Liver (tissue), 8 donors: ENCODE measurements at regions not wholly inside any gene's neighbourhood (a gene's known extent, or its start where the extent isn't known, plus 50 kb on each side); places are given as distances from the start of the nearest gene placed in this dataset.

ENCODE experiments used
- DNase-seq: peaks from one replicate; pipeline ENCODE4 v3.0.0-alpha.2; 2017; ENCODE audit warnings: low spot score
- H3K27ac ChIP-seq, 2 donors: one replicate each; pipeline ENCODE4 v1.7.0; 2013; ENCODE audit warnings: inconsistent platforms in 2 of 2, low read length in 2 of 2, control low read depth in 1 of 2, low read depth in 1 of 2, mild to moderate bottlenecking in 1 of 2
- H3K27me3 ChIP-seq, 4 donors: one replicate each; pipeline versions ENCODE4 v1.6.1 to v1.7.0; 2013; ENCODE audit warnings: low read length in 3 of 4, inconsistent platforms in 1 of 4, mild to moderate bottlenecking in 1 of 4, moderate library complexity in 1 of 4; ENCODE audit not compliant: control insufficient read depth in 4 of 4, insufficient read depth in 4 of 4
- H3K36me3 ChIP-seq, 4 donors: one replicate each; pipeline versions ENCODE4 v1.6.1 to v1.7.0; 2013; ENCODE audit warnings: low read length in 3 of 4, mild to moderate bottlenecking in 3 of 4, low read depth in 1 of 4, moderate library complexity in 1 of 4; ENCODE audit not compliant: control insufficient read depth in 4 of 4, insufficient read depth in 3 of 4
- H3K4me1 ChIP-seq, 4 donors: one replicate each; pipeline versions ENCODE4 v1.6.1 to v1.7.0; 2013; ENCODE audit warnings: low read length in 3 of 4, mild to moderate bottlenecking in 3 of 4, moderate library complexity in 1 of 4; ENCODE audit not compliant: control insufficient read depth in 4 of 4, insufficient read depth in 4 of 4
- H3K4me3 ChIP-seq, 3 donors: one replicate each; pipeline versions ENCODE4 v1.6.1 to v1.7.0; 2013; ENCODE audit warnings: low read length in 3 of 3, control low read depth in 1 of 3, low read depth in 1 of 3, mild to moderate bottlenecking in 1 of 3
- H3K9ac ChIP-seq, 2 donors: one replicate each; pipeline ENCODE4 v1.7.0; 2013; ENCODE audit warnings: low read length in 2 of 2, mild to moderate bottlenecking in 2 of 2, moderate library complexity in 2 of 2, control low read depth in 1 of 2, low read depth in 1 of 2
- H3K9me3 ChIP-seq, 4 donors: one replicate each; pipeline versions ENCODE4 v1.6.1 to v1.7.0; 2013; ENCODE audit warnings: low read length in 3 of 4; ENCODE audit not compliant: control insufficient read depth in 4 of 4
- EGR1 ChIP-seq, 2 donors: IDR thresholded peaks; 2 replicates each; pipeline ENCODE4 v1.6.1; 2016 to 2018; ENCODE audit warnings: antibody characterized with exemption in 2 of 2, low read depth in 2 of 2
- FOXA1 ChIP-seq: IDR thresholded peaks from 2 replicates; pipeline ENCODE4 v1.6.1; 2016; ENCODE audit warnings: antibody characterized with exemption
- FOXA2 ChIP-seq: IDR thresholded peaks from 2 replicates; pipeline ENCODE4 v1.6.1; 2016; ENCODE audit warnings: antibody characterized with exemption
- GABPA ChIP-seq, 2 donors: IDR thresholded peaks in 1 of 2; conservative IDR thresholded peaks in 1 of 2; 2 replicates each; pipeline ENCODE4 v1.6.1; 2016; ENCODE audit warnings: antibody characterized with exemption in 2 of 2, mild to moderate bottlenecking in 1 of 2, moderate library complexity in 1 of 2
- HNF4A ChIP-seq, 2 donors: conservative IDR thresholded peaks; 2 replicates each; pipeline ENCODE4 v1.6.1; 2016; ENCODE audit warnings: antibody characterized with exemption in 2 of 2, mild to moderate bottlenecking in 2 of 2
- HNF4G ChIP-seq: IDR thresholded peaks from 2 replicates; pipeline ENCODE4 v1.6.1; 2016; ENCODE audit warnings: antibody characterized with exemption
- JUND ChIP-seq, 2 donors: IDR thresholded peaks; 2 replicates each; pipeline ENCODE4 v1.6.1; 2016; ENCODE audit warnings: antibody characterized with exemption in 2 of 2
- NR2F2 ChIP-seq: IDR thresholded peaks from 2 replicates; pipeline ENCODE4 v1.6.1; 2016; ENCODE audit warnings: antibody characterized with exemption
- RAD21 ChIP-seq, 2 donors: IDR thresholded peaks; 2 replicates each; pipeline ENCODE4 v1.6.1; 2016; ENCODE audit warnings: antibody characterized with exemption in 2 of 2, mild to moderate bottlenecking in 2 of 2
- REST ChIP-seq: IDR thresholded peaks from 2 replicates; pipeline ENCODE4 v1.6.1; 2016; ENCODE audit warnings: antibody characterized with exemption, mild to moderate bottlenecking
- RXRA ChIP-seq, 2 donors: IDR thresholded peaks; 2 replicates each; pipeline ENCODE4 v1.6.1; 2017 to 2018; ENCODE audit warnings: antibody characterized with exemption in 2 of 2, mild to moderate bottlenecking in 1 of 2
- SP1 ChIP-seq: IDR thresholded peaks from 2 replicates; pipeline ENCODE4 v1.6.1; 2018; ENCODE audit warnings: antibody characterized with exemption, mild to moderate bottlenecking
- TAF1 ChIP-seq: conservative IDR thresholded peaks from 2 replicates; pipeline ENCODE4 v1.6.1; 2016; ENCODE audit warnings: antibody characterized with exemption, mild to moderate bottlenecking
- YY1 ChIP-seq: IDR thresholded peaks from 2 replicates; pipeline ENCODE4 v1.6.1; 2016; ENCODE audit warnings: antibody characterized with exemption, mild to moderate bottlenecking
- ZBTB33 ChIP-seq: IDR thresholded peaks from 2 replicates; pipeline ENCODE4 v1.6.1; 2016; ENCODE audit warnings: antibody characterized with exemption
- WGBS: extraction: QIAGEN DNeasy Blood & Tissue Kit; methylation state at CpG from one replicate; pipeline ENCODE4 v1.1.7; 2013; 5-methylcytosine and 5-hydroxymethylcytosine counted together
- TF ChIP-seq, protein P1 (sequence below): IDR thresholded peaks from 2 replicates; pipeline ENCODE4 v1.6.1; 2016; ENCODE audit warnings: antibody characterized with exemption
- TF ChIP-seq, protein P2 (sequence below): fragments of 150-350 bp; IDR thresholded peaks from 2 replicates; pipeline ENCODE4 v1.5.1; 2017; ENCODE audit warnings: improper control_type of control experiment, low read depth, low read length; ENCODE audit not compliant: missing input control
- TF ChIP-seq, protein P3 (sequence below): IDR thresholded peaks from 2 replicates; pipeline ENCODE4 v1.6.1; 2016; ENCODE audit warnings: antibody characterized with exemption
- donor health status: healthy.
- donor health status: healthy.
- donor health status: healthy.
- donor health status: healthy.
- donor health status: healthy.

DNA sequence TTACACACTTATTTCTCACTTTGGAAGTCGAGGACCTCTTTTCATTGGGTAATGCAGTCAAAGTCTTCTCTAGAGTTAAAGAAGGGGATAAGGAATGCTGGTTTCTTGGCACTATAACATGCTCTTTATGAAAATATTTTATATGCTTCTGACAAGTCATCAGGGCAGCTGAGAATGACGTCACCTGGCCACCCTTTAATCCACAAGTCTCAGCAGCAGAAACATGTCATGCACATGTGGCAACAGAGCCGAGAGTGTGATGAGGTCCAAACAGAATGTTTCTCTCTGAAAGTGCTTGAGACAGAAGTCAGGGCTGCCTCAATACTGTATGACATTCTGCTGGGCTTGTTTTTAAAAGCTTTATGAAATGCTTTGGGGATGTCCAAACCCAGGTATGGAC is 63.5 kb upstream of the C10orf90 start (continued):
- TF ChIP-seq FOXA1 (no peak), TAF1 (no peak), JUND (IDR thresholded peaks at IDR 0.05) (no peak), ZBTB33 (no peak)
- TF ChIP-seq, protein P1, sequence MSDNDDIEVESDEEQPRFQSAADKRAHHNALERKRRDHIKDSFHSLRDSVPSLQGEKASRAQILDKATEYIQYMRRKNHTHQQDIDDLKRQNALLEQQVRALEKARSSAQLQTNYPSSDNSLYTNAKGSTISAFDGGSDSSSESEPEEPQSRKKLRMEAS, result no peak

DNA sequence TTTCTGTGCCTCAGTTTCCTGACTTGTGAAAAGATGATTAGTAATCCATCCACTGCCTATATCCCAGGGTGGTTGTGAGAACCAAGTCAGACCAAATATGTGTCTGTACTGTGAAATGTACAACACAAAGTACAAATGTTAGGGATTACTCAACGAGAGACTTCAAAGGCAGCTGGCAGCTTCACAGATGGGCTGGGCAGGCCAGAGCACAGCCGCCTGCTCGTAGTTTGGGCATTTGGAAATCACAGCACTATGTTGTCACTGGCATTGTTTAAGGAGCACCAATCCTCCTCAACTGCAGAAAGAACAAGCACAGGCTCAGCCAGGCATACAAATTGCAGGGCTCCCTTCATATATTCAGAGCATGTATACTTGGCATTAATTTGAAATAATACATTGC is 64.5 kb upstream of the C10orf90 start:
- WGBS, result 31% methylated on average over 3 of the region's 3 CpGs
- H3K9me3 ChIP-seq, result no peaks in the 10 kb centered on the region
- DNase-seq, result no peak
- no peak overlapping the region for H3K27ac ChIP-seq
- TF ChIP-seq REST (no peak), JUND (IDR thresholded peaks at IDR 0.05) (peak in 1 of 2 donors; percentile 46), EGR1 (IDR thresholded peaks at IDR 0.05; ENCODE audit: low read depth in 2 of 2) (no peak), TAF1 (no peak), ZBTB33 (no peak), SP1 (no peak), HNF4G (no peak), GABPA (IDR thresholded peaks at IDR 0.05 in 1 of 2, conservative IDR thresholded peaks at IDR 0.05 in 1 of 2) (no peak), NR2F2 (no peak), FOXA1 (peak; percentile 30), RAD21 (IDR thresholded peaks at IDR 0.05) (peak in 1 of 2 donors; percentile 12), YY1 (peak; percentile 35), HNF4A (conservative IDR thresholded peaks at IDR 0.05) (peak; percentile 65 to 70), FOXA2 (no peak), RXRA (IDR thresholded peaks at IDR 0.05) (peak in 1 of 2 donors; percentile 55)
- TF ChIP-seq, protein P1, result no peak
- TF ChIP-seq, protein P2, sequence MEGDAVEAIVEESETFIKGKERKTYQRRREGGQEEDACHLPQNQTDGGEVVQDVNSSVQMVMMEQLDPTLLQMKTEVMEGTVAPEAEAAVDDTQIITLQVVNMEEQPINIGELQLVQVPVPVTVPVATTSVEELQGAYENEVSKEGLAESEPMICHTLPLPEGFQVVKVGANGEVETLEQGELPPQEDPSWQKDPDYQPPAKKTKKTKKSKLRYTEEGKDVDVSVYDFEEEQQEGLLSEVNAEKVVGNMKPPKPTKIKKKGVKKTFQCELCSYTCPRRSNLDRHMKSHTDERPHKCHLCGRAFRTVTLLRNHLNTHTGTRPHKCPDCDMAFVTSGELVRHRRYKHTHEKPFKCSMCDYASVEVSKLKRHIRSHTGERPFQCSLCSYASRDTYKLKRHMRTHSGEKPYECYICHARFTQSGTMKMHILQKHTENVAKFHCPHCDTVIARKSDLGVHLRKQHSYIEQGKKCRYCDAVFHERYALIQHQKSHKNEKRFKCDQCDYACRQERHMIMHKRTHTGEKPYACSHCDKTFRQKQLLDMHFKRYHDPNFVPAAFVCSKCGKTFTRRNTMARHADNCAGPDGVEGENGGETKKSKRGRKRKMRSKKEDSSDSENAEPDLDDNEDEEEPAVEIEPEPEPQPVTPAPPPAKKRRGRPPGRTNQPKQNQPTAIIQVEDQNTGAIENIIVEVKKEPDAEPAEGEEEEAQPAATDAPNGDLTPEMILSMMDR, result no peak
- TF ChIP-seq, protein P3, sequence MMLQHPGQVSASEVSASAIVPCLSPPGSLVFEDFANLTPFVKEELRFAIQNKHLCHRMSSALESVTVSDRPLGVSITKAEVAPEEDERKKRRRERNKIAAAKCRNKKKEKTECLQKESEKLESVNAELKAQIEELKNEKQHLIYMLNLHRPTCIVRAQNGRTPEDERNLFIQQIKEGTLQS, result no peak
- H3K4me1 ChIP-seq, result peaks cover 0 to 10% (median 3%) of the 10 kb centered on the region in 4 donors
- H3K4me3 ChIP-seq, result no peak overlapping the region
- no peaks in the 10 kb centered on the region for H3K36me3 ChIP-seq
- no peaks in the 10 kb centered on the region for H3K27me3 ChIP-seq
- H3K9ac ChIP-seq, result no peak overlapping the region
